ENCODE measurements at regions not wholly inside any gene's neighbourhood (a gene's known extent, or its start where the extent isn't known, plus 50 kb on each side); places are given as distances from the start of the nearest gene placed in this dataset.

GRCh38 chr10:108691126-108691525 is 1232.2 kb downstream of the XPNPEP1 start:
- Histone ChIP-seq H3K4me1 (ENCODE audit: insufficient read depth) (no peaks in the 10 kb centered on the region), H3K27ac (no peak overlapping the region), H3K4me2 (no peak overlapping the region), H3K36me3 (replicated peaks; ENCODE audit: insufficient read depth, low read depth) (no peaks in the 10 kb centered on the region), H3K9me3 (ENCODE audit: low read depth) (no peaks in the 10 kb centered on the region), H3K27me3 (no peaks in the 10 kb centered on the region), H4K20me1 (ENCODE audit: insufficient read depth, poor library complexity, severe bottlenecking) (no peaks in the 10 kb centered on the region), H3K9me2 (replicated peaks; ENCODE audit: insufficient read depth) (no peaks in the 10 kb centered on the region), H3K4me3 (no peak overlapping the region), H2AFZ (no peak overlapping the region), H3K79me2 (no peaks in the 10 kb centered on the region)
- TF ChIP-seq CTCF (IDR thresholded peaks at IDR 0.05; ENCODE audit: poor library complexity): no peak
- TF ChIP-seq EZH2phosphoT487 (IDR thresholded peaks at IDR 0.05; ENCODE audit: low read depth, severe bottlenecking, unreplicated experiment): no peak
- TF ChIP-seq EZH2 (IDR thresholded peaks at IDR 0.05; ENCODE audit: borderline replicate concordance): no peak
- WGBS (ENCODE audit: low lambda C conversion rate, missing lambda C conversion rate): 76% methylated on average over 1 of the region's 1 CpG
- DNase-seq (ENCODE audit: low spot score): no peak

GRCh38 chr10:108690530-108690929 is 1232.8 kb downstream of the XPNPEP1 start:
- no peak overlapping the region for H3K4me3 ChIP-seq
- H3K79me2 ChIP-seq: no peaks in the 10 kb centered on the region
- no peaks in the 10 kb centered on the region for H3K36me3 ChIP-seq (replicated peaks; ENCODE audit: insufficient read depth, low read depth)
- H3K9me2 ChIP-seq (replicated peaks; ENCODE audit: insufficient read depth): no peaks in the 10 kb centered on the region
- no peak for DNase-seq (ENCODE audit: low spot score)
- H3K4me2 ChIP-seq: no peak overlapping the region
- no peak overlapping the region for H2AFZ ChIP-seq
- 92% methylated on average over 6 of the region's 6 CpGs for WGBS (ENCODE audit: low lambda C conversion rate, missing lambda C conversion rate)
- H3K9me3 ChIP-seq (ENCODE audit: low read depth): no peaks in the 10 kb centered on the region
- TF ChIP-seq CTCF (IDR thresholded peaks at IDR 0.05; ENCODE audit: poor library complexity) (no peak), EZH2 (IDR thresholded peaks at IDR 0.05; ENCODE audit: borderline replicate concordance) (no peak), EZH2phosphoT487 (IDR thresholded peaks at IDR 0.05; ENCODE audit: low read depth, severe bottlenecking, unreplicated experiment) (no peak)
- H3K27ac ChIP-seq: no peak overlapping the region
- H3K4me1 ChIP-seq (ENCODE audit: insufficient read depth): no peaks in the 10 kb centered on the region
- H4K20me1 ChIP-seq (ENCODE audit: insufficient read depth, poor library complexity, severe bottlenecking): no peaks in the 10 kb centered on the region
- no peaks in the 10 kb centered on the region for H3K27me3 ChIP-seq

GRCh38 chr10:108689891-108690290 is 1233.4 kb downstream of the XPNPEP1 start:
- no peaks in the 10 kb centered on the region for H3K9me3 ChIP-seq (ENCODE audit: low read depth)
- H2AFZ ChIP-seq: no peak overlapping the region
- H3K36me3 ChIP-seq (replicated peaks; ENCODE audit: insufficient read depth, low read depth): no peaks in the 10 kb centered on the region
- H3K9me2 ChIP-seq (replicated peaks; ENCODE audit: insufficient read depth): no peaks in the 10 kb centered on the region
- H3K79me2 ChIP-seq: no peaks in the 10 kb centered on the region
- no peak overlapping the region for H3K27ac ChIP-seq
- no peaks in the 10 kb centered on the region for H4K20me1 ChIP-seq (ENCODE audit: insufficient read depth, poor library complexity, severe bottlenecking)
- no peaks in the 10 kb centered on the region for H3K27me3 ChIP-seq
- H3K4me3 ChIP-seq: no peak overlapping the region
- DNase-seq (ENCODE audit: low spot score): no peak
- no peak for TF ChIP-seq EZH2phosphoT487 (IDR thresholded peaks at IDR 0.05; ENCODE audit: low read depth, severe bottlenecking, unreplicated experiment)
- no peak for TF ChIP-seq EZH2 (IDR thresholded peaks at IDR 0.05; ENCODE audit: borderline replicate concordance)
- TF ChIP-seq CTCF (IDR thresholded peaks at IDR 0.05; ENCODE audit: poor library complexity): no peak
- H3K4me2 ChIP-seq: no peak overlapping the region
- H3K4me1 ChIP-seq (ENCODE audit: insufficient read depth): no peaks in the 10 kb centered on the region

GRCh38 chr10:108688314-108688713 is 1235.0 kb downstream of the XPNPEP1 start:
- Histone ChIP-seq H3K4me3 (no peak overlapping the region), H3K27me3 (no peaks in the 10 kb centered on the region), H3K27ac (no peak overlapping the region), H3K9me3 (ENCODE audit: low read depth) (no peaks in the 10 kb centered on the region), H3K4me1 (ENCODE audit: insufficient read depth) (no peaks in the 10 kb centered on the region), H3K9me2 (replicated peaks; ENCODE audit: insufficient read depth) (no peaks in the 10 kb centered on the region), H3K4me2 (no peak overlapping the region), H3K79me2 (no peaks in the 10 kb centered on the region), H2AFZ (no peak overlapping the region), H3K36me3 (replicated peaks; ENCODE audit: insufficient read depth, low read depth) (no peaks in the 10 kb centered on the region), H4K20me1 (ENCODE audit: insufficient read depth, poor library complexity, severe bottlenecking) (no peaks in the 10 kb centered on the region)
- DNase-seq (ENCODE audit: low spot score): no peak
- no peak for TF ChIP-seq EZH2phosphoT487 (IDR thresholded peaks at IDR 0.05; ENCODE audit: low read depth, severe bottlenecking, unreplicated experiment)
- no peak for TF ChIP-seq CTCF (IDR thresholded peaks at IDR 0.05; ENCODE audit: poor library complexity)
- TF ChIP-seq EZH2 (IDR thresholded peaks at IDR 0.05; ENCODE audit: borderline replicate concordance): no peak
- WGBS (ENCODE audit: low lambda C conversion rate, missing lambda C conversion rate): 91% methylated on average over 2 of the region's 2 CpGs
